GM19452 (cell line): ENCODE measurements at regions not wholly inside any gene's neighbourhood (a gene's known extent, or its start where the extent isn't known, plus 50 kb on each side); places are given as distances from the start of the nearest gene placed in this dataset.

Experiments
- ATAC-seq: cut with Tn5 transposase; IDR thresholded peaks from one replicate; pipeline ENCODE4 v1.9.1; 2021; ENCODE audit not compliant: unreplicated experiment

- ATAC-seq, result no peak
These were observed 880.2 kb downstream of the LTN1 start for GRCh38 chr21:28112511-28112910.

GRCh38 chr21:28111151-28111619 is 881.5 kb downstream of the LTN1 start:
- ATAC-seq, result no peak

- ATAC-seq, result no peak
These were observed 882.0 kb downstream of the LTN1 start for GRCh38 chr21:28110716-28111115.

GRCh38 chr21:28110074-28110473 is 882.6 kb downstream of the LTN1 start:
- no peak for ATAC-seq

- no peak for ATAC-seq
These were observed 886.2 kb downstream of the LTN1 start for GRCh38 chr21:28106370-28106890.

- ATAC-seq, result no peak
These were observed 888.3 kb downstream of the LTN1 start for GRCh38 chr21:28104346-28104745.

- no peak for ATAC-seq
These were observed 892.3 kb downstream of the LTN1 start for GRCh38 chr21:28100366-28100765.

- no peak for ATAC-seq
These were observed 893.5 kb downstream of the LTN1 start for GRCh38 chr21:28099001-28099705.

GRCh38 chr21:28091466-28091865 is 901.2 kb downstream of the LTN1 start:
- no peak for ATAC-seq

- no peak for ATAC-seq
These were observed 902.1 kb downstream of the LTN1 start for GRCh38 chr21:28090546-28090945.

GRCh38 chr21:28089599-28090441 is 902.9 kb downstream of the LTN1 start:
- no peak for ATAC-seq

- ATAC-seq, result no peak
These were observed 905.7 kb downstream of the LTN1 start for GRCh38 chr21:28086861-28087581.

GRCh38 chr21:28084951-28085350 is 907.7 kb downstream of the LTN1 start:
- no peak for ATAC-seq

GRCh38 chr21:28083350-28083749 is 909.3 kb downstream of the LTN1 start:
- ATAC-seq, result no peak

GRCh38 chr21:28078126-28078525 is 914.6 kb downstream of the LTN1 start:
- no peak for ATAC-seq

GRCh38 chr21:28074676-28075075 is 918.0 kb downstream of the LTN1 start:
- no peak for ATAC-seq

- no peak for ATAC-seq
These were observed 920.1 kb downstream of the LTN1 start for GRCh38 chr21:28072601-28073000.

- no peak for ATAC-seq
These were observed 923.2 kb downstream of the LTN1 start for GRCh38 chr21:28069450-28069923.

GRCh38 chr21:28068455-28069358 is 924.0 kb downstream of the LTN1 start:
- no peak for ATAC-seq
